HL-60 (cell line): ENCODE measurements at regions not wholly inside any gene's neighbourhood (a gene's known extent, or its start where the extent isn't known, plus 50 kb on each side); places are given as distances from the start of the nearest gene placed in this dataset.

Experiments used
- DNase-seq, 2 experiments: peaks; one replicate each; pipeline ENCODE4 v3.0.0-alpha.2; 2010 to 2020; ENCODE audit warnings: low read depth in 1 of 2, low spot score in 1 of 2
- H3K27ac ChIP-seq: fragments of 250-450 bp; sonication (Bioruptor Pico); replicated peaks from 2 replicates; pipeline ENCODE4 v1.5.1; 2020; ENCODE audit warnings: mild to moderate bottlenecking, moderate library complexity
- H3K27me3 ChIP-seq: fragments of 250-450 bp; sonication (Bioruptor Pico); 2 replicates; pipeline ENCODE4 v1.5.1; 2021; ENCODE audit warnings: mild to moderate bottlenecking, moderate library complexity; ENCODE audit not compliant: insufficient read depth, poor library complexity, severe bottlenecking
- H3K4me3 ChIP-seq: replicated peaks from 2 replicates; pipeline ENCODE4 v1.5.1; 2011; ENCODE audit warnings: mild to moderate bottlenecking, control low read depth, low read length; ENCODE audit not compliant: insufficient read depth
- GABPA ChIP-seq: IDR thresholded peaks from 2 replicates; pipeline ENCODE4 v1.6.1; 2012; ENCODE audit warnings: low read depth
- POLR2AphosphoS5 ChIP-seq: IDR thresholded peaks from 2 replicates; pipeline ENCODE4 v1.6.1; 2012; ENCODE audit warnings: low read depth
- SPI1 ChIP-seq: IDR thresholded peaks from 2 replicates; pipeline ENCODE4 v1.6.1; 2012; ENCODE audit warnings: low read depth, mild to moderate bottlenecking, borderline replicate concordance
- TF ChIP-seq, protein P1 (sequence below): IDR thresholded peaks from one replicate; pipeline ENCODE4 v1.5.1; 2011; ENCODE audit warnings: low read length, control low read depth, inconsistent platforms; ENCODE audit not compliant: insufficient read depth
- TF ChIP-seq, protein P2 (sequence below): IDR thresholded peaks from 2 replicates; pipeline ENCODE4 v1.6.1; 2012; ENCODE audit warnings: low read depth; ENCODE audit not compliant: insufficient replicate concordance

DNA sequence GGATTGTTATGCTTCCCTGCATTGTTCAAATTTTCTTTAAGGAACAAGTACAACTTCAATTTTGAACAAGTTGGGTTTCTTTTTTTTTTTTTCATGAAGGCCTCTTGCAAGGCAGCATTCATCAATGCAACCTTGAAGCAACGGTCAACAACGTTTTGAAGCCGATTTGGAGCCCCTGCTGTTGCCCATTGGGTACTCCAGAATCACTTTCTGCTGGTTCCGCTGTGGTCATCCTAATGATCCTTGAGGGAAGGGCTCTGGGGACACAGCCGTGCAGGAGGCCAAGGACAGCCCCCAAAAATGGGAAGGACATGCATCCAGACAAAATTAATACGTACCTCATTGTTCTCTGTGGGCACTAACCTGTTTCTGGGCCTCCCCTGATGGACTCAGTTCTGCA, 84.6 kb upstream of the MGMT start:
- no peak for DNase-seq
- Histone ChIP-seq H3K27ac (no peak overlapping the region), H3K27me3 (no peaks in the 10 kb centered on the region), H3K4me3 (no peak overlapping the region)
- TF ChIP-seq, protein P1, sequence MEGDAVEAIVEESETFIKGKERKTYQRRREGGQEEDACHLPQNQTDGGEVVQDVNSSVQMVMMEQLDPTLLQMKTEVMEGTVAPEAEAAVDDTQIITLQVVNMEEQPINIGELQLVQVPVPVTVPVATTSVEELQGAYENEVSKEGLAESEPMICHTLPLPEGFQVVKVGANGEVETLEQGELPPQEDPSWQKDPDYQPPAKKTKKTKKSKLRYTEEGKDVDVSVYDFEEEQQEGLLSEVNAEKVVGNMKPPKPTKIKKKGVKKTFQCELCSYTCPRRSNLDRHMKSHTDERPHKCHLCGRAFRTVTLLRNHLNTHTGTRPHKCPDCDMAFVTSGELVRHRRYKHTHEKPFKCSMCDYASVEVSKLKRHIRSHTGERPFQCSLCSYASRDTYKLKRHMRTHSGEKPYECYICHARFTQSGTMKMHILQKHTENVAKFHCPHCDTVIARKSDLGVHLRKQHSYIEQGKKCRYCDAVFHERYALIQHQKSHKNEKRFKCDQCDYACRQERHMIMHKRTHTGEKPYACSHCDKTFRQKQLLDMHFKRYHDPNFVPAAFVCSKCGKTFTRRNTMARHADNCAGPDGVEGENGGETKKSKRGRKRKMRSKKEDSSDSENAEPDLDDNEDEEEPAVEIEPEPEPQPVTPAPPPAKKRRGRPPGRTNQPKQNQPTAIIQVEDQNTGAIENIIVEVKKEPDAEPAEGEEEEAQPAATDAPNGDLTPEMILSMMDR: no peak
- no peak for TF ChIP-seq GABPA
- no peak for TF ChIP-seq SPI1
- TF ChIP-seq POLR2AphosphoS5: no peak
- TF ChIP-seq, protein P2, sequence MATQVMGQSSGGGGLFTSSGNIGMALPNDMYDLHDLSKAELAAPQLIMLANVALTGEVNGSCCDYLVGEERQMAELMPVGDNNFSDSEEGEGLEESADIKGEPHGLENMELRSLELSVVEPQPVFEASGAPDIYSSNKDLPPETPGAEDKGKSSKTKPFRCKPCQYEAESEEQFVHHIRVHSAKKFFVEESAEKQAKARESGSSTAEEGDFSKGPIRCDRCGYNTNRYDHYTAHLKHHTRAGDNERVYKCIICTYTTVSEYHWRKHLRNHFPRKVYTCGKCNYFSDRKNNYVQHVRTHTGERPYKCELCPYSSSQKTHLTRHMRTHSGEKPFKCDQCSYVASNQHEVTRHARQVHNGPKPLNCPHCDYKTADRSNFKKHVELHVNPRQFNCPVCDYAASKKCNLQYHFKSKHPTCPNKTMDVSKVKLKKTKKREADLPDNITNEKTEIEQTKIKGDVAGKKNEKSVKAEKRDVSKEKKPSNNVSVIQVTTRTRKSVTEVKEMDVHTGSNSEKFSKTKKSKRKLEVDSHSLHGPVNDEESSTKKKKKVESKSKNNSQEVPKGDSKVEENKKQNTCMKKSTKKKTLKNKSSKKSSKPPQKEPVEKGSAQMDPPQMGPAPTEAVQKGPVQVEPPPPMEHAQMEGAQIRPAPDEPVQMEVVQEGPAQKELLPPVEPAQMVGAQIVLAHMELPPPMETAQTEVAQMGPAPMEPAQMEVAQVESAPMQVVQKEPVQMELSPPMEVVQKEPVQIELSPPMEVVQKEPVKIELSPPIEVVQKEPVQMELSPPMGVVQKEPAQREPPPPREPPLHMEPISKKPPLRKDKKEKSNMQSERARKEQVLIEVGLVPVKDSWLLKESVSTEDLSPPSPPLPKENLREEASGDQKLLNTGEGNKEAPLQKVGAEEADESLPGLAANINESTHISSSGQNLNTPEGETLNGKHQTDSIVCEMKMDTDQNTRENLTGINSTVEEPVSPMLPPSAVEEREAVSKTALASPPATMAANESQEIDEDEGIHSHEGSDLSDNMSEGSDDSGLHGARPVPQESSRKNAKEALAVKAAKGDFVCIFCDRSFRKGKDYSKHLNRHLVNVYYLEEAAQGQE: no peak

DNA sequence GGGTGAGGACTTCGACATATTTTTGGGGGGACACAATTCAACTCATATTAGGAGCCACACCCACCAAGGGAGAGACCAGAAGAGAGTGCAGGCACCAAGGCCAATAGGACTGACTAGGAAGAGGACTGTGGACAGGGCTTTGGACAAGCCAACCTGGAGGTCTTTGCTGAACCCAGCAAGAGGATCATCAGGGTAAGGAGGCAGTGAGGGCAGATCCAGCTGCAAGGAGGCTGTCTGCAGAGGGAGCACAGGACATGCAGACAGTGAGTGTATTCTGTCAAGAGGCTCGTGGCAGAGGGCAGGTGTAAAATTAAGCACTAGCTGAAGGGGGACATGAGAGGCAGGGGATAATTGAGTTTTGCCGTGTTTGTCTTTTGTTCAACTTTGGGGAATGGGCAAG, 83.4 kb upstream of the MGMT start:
- TF ChIP-seq POLR2AphosphoS5: no peak

DNA sequence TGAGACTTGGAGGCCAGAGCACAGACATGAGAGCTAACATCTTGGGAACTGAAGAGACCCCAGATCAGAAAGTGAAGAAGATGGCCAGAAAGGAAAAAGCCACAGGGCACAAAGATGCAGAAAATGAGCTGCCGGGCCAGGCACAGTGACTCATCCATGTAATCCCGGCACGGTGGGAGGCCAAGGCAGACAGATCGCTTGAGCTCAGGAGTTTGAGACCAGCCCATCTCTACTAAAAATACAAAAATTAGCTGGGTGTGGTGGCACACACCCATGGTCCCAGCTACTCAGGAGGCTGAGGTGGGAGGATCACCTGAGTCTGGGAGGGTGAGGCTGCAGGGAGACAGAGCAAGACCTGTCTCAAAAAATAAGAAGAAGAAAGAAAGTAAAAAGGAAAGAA, 81.4 kb upstream of the MGMT start:
- H3K27ac ChIP-seq: no peak overlapping the region
- no peak overlapping the region for H3K4me3 ChIP-seq
- no peak for TF ChIP-seq POLR2AphosphoS5
- TF ChIP-seq SPI1: no peak
- TF ChIP-seq, protein P2: no peak
- no peak for TF ChIP-seq GABPA
- TF ChIP-seq, protein P1: no peak
- H3K27me3 ChIP-seq: peaks cover 3% of the 10 kb centered on the region
- DNase-seq: no peak

More for the DNA sequence above, 83.4 kb upstream of the MGMT start:
- DNase-seq: no peak
- Histone ChIP-seq H3K27ac (no peak overlapping the region), H3K27me3 (no peaks in the 10 kb centered on the region), H3K4me3 (no peak overlapping the region)

DNA sequence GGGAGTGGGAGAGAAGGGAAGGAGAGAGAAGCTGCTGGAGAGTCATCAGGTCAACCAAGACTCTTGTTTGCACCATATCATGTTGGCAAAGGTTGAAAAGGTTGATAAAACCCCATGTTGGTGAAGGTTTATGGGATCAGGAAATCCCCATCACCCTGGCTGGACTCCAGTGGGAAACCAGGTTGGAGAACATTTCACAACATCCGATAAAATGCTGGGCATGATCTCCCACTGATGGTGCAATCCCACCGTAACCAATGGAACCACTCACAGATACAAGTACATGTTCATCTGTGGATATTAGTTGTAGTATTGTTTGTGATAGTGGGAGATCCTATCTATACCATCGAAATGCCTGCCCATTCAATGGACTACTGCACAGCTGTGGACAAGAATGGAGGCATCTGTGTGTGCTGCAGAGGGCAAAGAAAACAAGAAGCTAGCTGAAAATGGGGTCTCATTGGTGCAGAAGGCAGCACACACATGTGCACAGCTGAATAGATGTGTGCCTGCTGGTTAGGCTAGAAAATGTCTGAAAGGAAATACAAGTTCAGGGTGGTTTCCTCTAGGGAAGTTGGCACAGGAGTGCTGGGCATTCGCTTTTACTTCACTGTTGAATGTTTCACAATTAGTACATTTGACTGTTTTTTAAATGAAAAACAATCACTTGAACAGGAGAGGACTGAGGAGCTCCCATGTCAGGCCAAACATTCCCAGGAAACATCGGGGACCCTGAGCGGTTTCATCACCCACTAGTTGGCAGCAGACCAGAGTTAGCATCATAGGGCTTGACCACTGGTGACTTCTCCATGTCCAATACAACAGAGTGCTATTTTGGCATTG, 80.4 kb upstream of the MGMT start:
- Histone ChIP-seq H3K27me3 (peaks cover 3% of the 10 kb centered on the region), H3K27ac (no peak overlapping the region), H3K4me3 (no peak overlapping the region)
- no peak for DNase-seq
- TF ChIP-seq, protein P1: no peak
- TF ChIP-seq, protein P2: no peak
- TF ChIP-seq GABPA (no peak), SPI1 (no peak), POLR2AphosphoS5 (no peak)
